DND-41 (cell line): ENCODE measurements at regions not wholly inside any gene's neighbourhood (a gene's known extent, or its start where the extent isn't known, plus 50 kb on each side); places are given as distances from the start of the nearest gene placed in this dataset.
"Not testable (repeated sequence)": the region's sequence is repeated elsewhere in the genome, so short reads cannot be mapped to it uniquely, and the experiment has no call there.

Experiments
- ATAC-seq: fragments of 200-7000 bp; cut with Tn5 transposase; 3 replicates; pipeline ENCODE4 v1.9.1; 2021; ENCODE audit warnings: low read depth; ENCODE audit not compliant: insufficient read depth
- DNase-seq: peaks from one replicate; pipeline ENCODE4 v3.0.0-alpha.2; 2020
- H2AFZ ChIP-seq: 2 replicates; pipeline ENCODE4 v1.6.0; 2012; ENCODE audit warnings: low read depth, low read length
- H3K27ac ChIP-seq: 2 replicates; pipeline ENCODE4 v1.5.1; 2012; ENCODE audit warnings: low read length, inconsistent platforms
- H3K27me3 ChIP-seq: fragments of 200-600 bp; sonication (generic); 2 replicates; pipeline ENCODE4 v1.6.0; 2012; ENCODE audit warnings: low read length, mild to moderate bottlenecking, inconsistent platforms; ENCODE audit not compliant: insufficient read depth, poor library complexity
- H3K36me3 ChIP-seq: 2 replicates; pipeline ENCODE4 v1.5.1; 2012; ENCODE audit warnings: low read length, inconsistent platforms; ENCODE audit not compliant: insufficient read depth
- H3K4me1 ChIP-seq: 2 replicates; pipeline ENCODE4 v1.5.1; 2012; ENCODE audit warnings: mild to moderate bottlenecking, low read length; ENCODE audit not compliant: insufficient read depth
- H3K4me2 ChIP-seq: 2 replicates; pipeline ENCODE4 v1.6.0; 2012; ENCODE audit warnings: mild to moderate bottlenecking, moderate library complexity, low read length, inconsistent platforms; ENCODE audit not compliant: insufficient read depth
- H3K4me3 ChIP-seq, 2 experiments: fragments of 200-600 bp in 1 of 2; shearing (Covaris generic) in 1 of 2; 2 replicates each; pipeline ENCODE4 v1.5.1; 2012 to 2016; ENCODE audit warnings: inconsistent platforms in 2 of 2, low read length in 2 of 2, mild to moderate bottlenecking in 2 of 2, low read depth in 1 of 2, moderate library complexity in 1 of 2
- H3K79me2 ChIP-seq: 2 replicates; pipeline ENCODE4 v1.6.0; 2012; ENCODE audit warnings: low read length, inconsistent platforms; ENCODE audit not compliant: insufficient read depth
- H3K9ac ChIP-seq: 2 replicates; pipeline ENCODE4 v1.6.0; 2012; ENCODE audit warnings: low read depth, mild to moderate bottlenecking, inconsistent platforms, low read length, moderate library complexity
- H3K9me3 ChIP-seq: 2 replicates; pipeline ENCODE4 v1.5.1; 2012; ENCODE audit warnings: low read length, moderate library complexity, mild to moderate bottlenecking, inconsistent platforms; ENCODE audit not compliant: insufficient read depth, severe bottlenecking
- H4K20me1 ChIP-seq: 2 replicates; pipeline ENCODE4 v1.6.0; 2012; ENCODE audit warnings: low read length; ENCODE audit not compliant: insufficient read depth
- EZH2 ChIP-seq: IDR thresholded peaks from 3 replicates; pipeline ENCODE4 v1.6.1; 2012; ENCODE audit warnings: borderline replicate concordance, low read depth, mild to moderate bottlenecking, moderate library complexity, low read length, inconsistent platforms; ENCODE audit not compliant: severe bottlenecking
- TF ChIP-seq, protein P1 (sequence below): IDR thresholded peaks from 2 replicates; pipeline ENCODE4 v1.5.1; 2012; ENCODE audit warnings: borderline replicate concordance, low read length, moderate library complexity, mild to moderate bottlenecking; ENCODE audit not compliant: poor library complexity, severe bottlenecking; ENCODE audit errors: extremely low read depth

DNA sequence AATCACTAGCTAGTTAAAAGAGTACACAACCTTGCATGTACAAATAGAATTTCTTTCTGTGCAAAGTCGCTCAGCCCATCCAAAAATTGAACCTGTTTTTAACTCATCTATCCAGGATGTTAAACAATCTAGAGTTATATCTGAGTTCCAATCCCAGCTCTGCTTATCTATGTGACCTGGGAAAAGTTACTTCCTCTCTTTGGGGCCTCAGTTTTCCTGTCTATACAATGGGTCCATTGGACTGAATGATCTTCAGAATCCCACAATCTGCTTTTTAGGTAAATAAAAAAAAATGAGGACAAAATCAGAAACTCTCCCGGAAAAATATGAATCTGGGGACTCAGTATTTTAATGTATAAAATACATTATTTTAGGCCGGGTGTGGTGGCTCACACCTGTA is 389.5 kb upstream of the PROX1 start:
- TF ChIP-seq, protein P1, sequence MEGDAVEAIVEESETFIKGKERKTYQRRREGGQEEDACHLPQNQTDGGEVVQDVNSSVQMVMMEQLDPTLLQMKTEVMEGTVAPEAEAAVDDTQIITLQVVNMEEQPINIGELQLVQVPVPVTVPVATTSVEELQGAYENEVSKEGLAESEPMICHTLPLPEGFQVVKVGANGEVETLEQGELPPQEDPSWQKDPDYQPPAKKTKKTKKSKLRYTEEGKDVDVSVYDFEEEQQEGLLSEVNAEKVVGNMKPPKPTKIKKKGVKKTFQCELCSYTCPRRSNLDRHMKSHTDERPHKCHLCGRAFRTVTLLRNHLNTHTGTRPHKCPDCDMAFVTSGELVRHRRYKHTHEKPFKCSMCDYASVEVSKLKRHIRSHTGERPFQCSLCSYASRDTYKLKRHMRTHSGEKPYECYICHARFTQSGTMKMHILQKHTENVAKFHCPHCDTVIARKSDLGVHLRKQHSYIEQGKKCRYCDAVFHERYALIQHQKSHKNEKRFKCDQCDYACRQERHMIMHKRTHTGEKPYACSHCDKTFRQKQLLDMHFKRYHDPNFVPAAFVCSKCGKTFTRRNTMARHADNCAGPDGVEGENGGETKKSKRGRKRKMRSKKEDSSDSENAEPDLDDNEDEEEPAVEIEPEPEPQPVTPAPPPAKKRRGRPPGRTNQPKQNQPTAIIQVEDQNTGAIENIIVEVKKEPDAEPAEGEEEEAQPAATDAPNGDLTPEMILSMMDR = no peak
- no peak for TF ChIP-seq EZH2
- no peak overlapping the region for H2AFZ ChIP-seq
- no peak overlapping the region for H3K27ac ChIP-seq
- H4K20me1 ChIP-seq = no peaks in the 10 kb centered on the region
- H3K4me1 ChIP-seq = no peaks in the 10 kb centered on the region
- no peaks in the 10 kb centered on the region for H3K36me3 ChIP-seq
- no peak overlapping the region for H3K9ac ChIP-seq
- no peaks in the 10 kb centered on the region for H3K9me3 ChIP-seq
- no peaks in the 10 kb centered on the region for H3K79me2 ChIP-seq
- DNase-seq = no peak
- no peak overlapping the region for H3K4me3 ChIP-seq
- no peak overlapping the region for H3K4me2 ChIP-seq
- no peak for ATAC-seq
- H3K27me3 ChIP-seq = peaks cover 3% of the 10 kb centered on the region

DNA sequence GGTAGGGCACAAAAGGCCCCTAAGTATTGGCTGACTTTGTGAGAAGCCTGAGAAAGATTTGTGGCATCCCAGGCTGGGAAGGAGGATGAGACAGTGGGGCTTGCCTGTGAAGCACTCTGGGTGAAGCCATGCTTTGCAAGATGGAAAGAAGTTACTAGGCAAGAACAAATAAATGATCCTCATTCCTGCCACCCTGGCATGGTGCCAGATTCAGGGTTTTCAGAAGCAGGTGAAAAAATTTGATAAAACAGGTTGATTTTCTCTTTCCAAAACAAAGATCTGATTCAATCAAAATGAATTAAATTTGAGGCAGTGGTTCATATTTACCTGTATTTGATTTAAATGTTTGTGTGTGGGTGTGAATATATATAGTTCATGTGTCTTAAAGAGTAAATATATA is 386.9 kb upstream of the PROX1 start:
- Histone ChIP-seq H3K27me3 (no peaks in the 10 kb centered on the region), H3K4me1 (no peaks in the 10 kb centered on the region), H3K9ac (no peak overlapping the region), H3K36me3 (no peaks in the 10 kb centered on the region), H2AFZ (no peak overlapping the region), H3K4me3 (no peak overlapping the region), H3K9me3 (no peaks in the 10 kb centered on the region), H3K27ac (no peak overlapping the region), H3K4me2 (no peak overlapping the region), H4K20me1 (no peaks in the 10 kb centered on the region), H3K79me2 (no peaks in the 10 kb centered on the region)
- DNase-seq (no peak), ATAC-seq (no peak)
- TF ChIP-seq, protein P1 = no peak
- TF ChIP-seq EZH2 = no peak

DNA sequence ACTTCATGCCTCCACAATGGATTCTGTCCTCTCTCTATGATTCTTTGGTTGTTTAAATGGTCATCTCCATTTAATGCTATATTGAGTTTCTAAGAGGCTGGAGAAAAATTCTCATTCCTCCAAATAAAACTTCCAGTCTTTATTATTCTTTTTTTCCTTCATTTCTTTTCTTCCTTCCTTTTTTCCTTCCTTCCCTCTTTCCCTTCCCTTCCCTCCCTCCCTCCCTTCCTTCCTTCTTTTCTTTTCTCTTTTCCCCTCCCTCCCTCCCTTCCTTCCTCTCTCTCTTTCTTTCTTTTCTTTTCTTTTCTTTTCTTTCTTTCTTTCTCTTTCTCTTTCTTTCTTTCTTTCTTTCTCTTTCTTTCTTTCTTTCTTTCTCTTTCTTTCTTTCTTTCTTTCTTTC is 386.1 kb upstream of the PROX1 start:
- H3K27ac ChIP-seq, H3K4me2 ChIP-seq, H3K4me1 ChIP-seq, H4K20me1 ChIP-seq, H3K4me3 ChIP-seq, H3K36me3 ChIP-seq, H3K9me3 ChIP-seq, ATAC-seq, DNase-seq, H3K79me2 ChIP-seq, H2AFZ ChIP-seq, H3K27me3 ChIP-seq, H3K9ac ChIP-seq: not testable (repeated sequence)

DNA sequence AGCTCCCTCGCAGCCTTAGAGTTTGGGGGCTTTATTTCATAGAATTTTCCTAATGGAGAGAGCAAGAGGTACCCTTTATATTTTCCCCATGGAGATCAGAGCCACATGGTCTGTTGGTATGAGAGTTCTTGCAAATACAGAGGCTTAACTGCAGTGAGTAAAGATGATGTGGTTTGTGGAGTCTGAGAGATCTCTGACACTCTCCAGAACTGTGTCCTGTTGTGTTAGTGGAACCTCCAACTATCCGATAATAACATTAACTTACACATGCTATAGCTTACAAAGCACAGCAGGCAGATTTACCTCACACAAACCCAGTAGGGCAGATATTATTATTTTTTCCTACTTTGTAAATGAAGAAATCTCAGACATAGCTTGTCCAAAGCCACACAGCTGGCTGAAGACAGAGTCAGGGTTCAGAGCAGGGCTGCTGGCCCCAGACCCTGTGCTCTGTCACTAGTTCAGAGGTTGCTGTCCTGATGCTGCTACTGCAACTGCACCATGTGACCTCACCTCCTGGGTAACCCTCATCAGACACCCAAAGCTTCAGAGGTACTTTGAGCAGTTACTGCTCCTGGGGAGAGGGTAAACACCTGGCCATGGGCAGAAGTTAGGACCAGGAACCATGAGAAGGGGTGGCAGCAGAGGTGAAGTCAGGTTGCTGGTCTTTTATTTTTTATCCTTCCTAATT is 384.8 kb upstream of the PROX1 start:
- Histone ChIP-seq H3K36me3 (no peaks in the 10 kb centered on the region), H3K27ac (no peak overlapping the region), H3K4me2 (no peak overlapping the region), H3K79me2 (no peaks in the 10 kb centered on the region), H4K20me1 (no peaks in the 10 kb centered on the region), H3K4me1 (no peaks in the 10 kb centered on the region), H3K4me3 (no peak overlapping the region), H3K27me3 (no peaks in the 10 kb centered on the region), H3K9ac (no peak overlapping the region), H2AFZ (no peak overlapping the region), H3K9me3 (no peaks in the 10 kb centered on the region)
- ATAC-seq (no peak), DNase-seq (no peak)
- TF ChIP-seq, protein P1 = no peak
- no peak for TF ChIP-seq EZH2
